ENCODE measurements at regions not wholly inside any gene's neighbourhood (a gene's known extent, or its start where the extent isn't known, plus 50 kb on each side); places are given as distances from the start of the nearest gene placed in this dataset.

DNA sequence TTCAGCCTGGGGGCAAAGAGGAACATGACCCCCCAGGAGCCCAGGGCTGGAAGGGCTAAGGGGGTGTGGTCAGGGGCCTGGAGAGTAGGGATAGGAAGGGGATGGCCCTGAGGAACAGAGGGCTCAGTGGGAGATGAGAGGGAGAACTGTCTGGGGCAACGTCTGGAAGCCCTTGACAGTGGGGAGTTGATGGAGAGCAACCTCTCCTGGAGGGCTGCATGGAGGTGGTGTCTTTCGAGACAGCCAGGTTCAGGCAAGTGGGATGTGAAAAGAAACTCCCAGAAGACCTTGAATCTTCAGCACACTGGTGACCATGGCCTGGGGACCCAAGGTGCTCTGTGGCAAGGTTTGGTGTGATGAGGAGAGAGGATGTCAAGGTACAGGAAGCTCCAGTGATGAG, 54.2 kb upstream of the RUNX3 start:
- TF ChIP-seq, protein P1, sequence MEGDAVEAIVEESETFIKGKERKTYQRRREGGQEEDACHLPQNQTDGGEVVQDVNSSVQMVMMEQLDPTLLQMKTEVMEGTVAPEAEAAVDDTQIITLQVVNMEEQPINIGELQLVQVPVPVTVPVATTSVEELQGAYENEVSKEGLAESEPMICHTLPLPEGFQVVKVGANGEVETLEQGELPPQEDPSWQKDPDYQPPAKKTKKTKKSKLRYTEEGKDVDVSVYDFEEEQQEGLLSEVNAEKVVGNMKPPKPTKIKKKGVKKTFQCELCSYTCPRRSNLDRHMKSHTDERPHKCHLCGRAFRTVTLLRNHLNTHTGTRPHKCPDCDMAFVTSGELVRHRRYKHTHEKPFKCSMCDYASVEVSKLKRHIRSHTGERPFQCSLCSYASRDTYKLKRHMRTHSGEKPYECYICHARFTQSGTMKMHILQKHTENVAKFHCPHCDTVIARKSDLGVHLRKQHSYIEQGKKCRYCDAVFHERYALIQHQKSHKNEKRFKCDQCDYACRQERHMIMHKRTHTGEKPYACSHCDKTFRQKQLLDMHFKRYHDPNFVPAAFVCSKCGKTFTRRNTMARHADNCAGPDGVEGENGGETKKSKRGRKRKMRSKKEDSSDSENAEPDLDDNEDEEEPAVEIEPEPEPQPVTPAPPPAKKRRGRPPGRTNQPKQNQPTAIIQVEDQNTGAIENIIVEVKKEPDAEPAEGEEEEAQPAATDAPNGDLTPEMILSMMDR (IDR thresholded peaks at IDR 0.05) = no peak
- no peak for TF ChIP-seq EP300 (IDR thresholded peaks at IDR 0.05)
- no peak for TF ChIP-seq POLR2A (IDR thresholded peaks at IDR 0.05; ENCODE audit: low read depth)
- no peak for TF ChIP-seq POLR2AphosphoS5 (IDR thresholded peaks at IDR 0.05)
